ENCODE measurements at regions not wholly inside any gene's neighbourhood (a gene's known extent, or its start where the extent isn't known, plus 50 kb on each side); places are given as distances from the start of the nearest gene placed in this dataset.

DNA sequence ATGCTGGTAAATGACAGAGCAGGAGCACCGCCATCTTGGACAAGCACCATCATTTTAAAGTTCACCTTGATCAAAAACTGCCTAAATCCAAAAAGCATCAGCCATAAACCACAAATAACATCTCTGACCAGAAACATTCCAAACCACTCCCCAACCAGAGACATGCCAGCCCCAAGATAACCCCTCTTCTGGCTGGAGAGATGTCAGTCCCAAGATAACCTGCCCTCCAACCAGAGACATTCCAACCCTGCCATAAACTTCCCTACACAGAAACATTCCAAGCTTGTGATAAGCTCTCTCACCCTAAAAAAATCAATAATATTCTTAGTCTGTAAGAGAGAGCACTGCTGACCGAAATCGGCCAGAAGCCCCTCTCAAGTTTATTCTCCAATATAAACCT is 659.3 kb downstream of the XPNPEP1 start:
- TF ChIP-seq FOXK2 (IDR thresholded peaks at IDR 0.05), result no peak
- no peak for TF ChIP-seq SP1 (IDR thresholded peaks at IDR 0.05)
- no peak for TF ChIP-seq CTBP1 (IDR thresholded peaks at IDR 0.05; ENCODE audit: borderline replicate concordance)
- TF ChIP-seq TARDBP (IDR thresholded peaks at IDR 0.05), result no peak

Data from HEK293T (cell line).